OCI-LY3 (cell line): ENCODE measurements at regions not wholly inside any gene's neighbourhood (a gene's known extent, or its start where the extent isn't known, plus 50 kb on each side); places are given as distances from the start of the nearest gene placed in this dataset.
"Not testable (repeated sequence)": the region's sequence is repeated elsewhere in the genome, so short reads cannot be mapped to it uniquely, and the experiment has no call there.

Experiments used
- H2AFZ ChIP-seq: fragments of 200-600, 300-600 bp; shearing (Covaris generic); 2 replicates; pipeline ENCODE4 v1.6.0; 2014; ENCODE audit warnings: antibody characterized with exemption, low read depth, low read length
- H3K27ac ChIP-seq: fragments of 200-600, 300-600 bp; sonication (generic); 2 replicates; pipeline ENCODE4 v1.5.1; 2014; ENCODE audit warnings: mild to moderate bottlenecking, low read length, moderate library complexity, mixed read lengths
- H3K27me3 ChIP-seq: fragments of 200-600, 300-600 bp; sonication (generic); 2 replicates; pipeline ENCODE4 v1.6.1; 2014; ENCODE audit warnings: low read depth, low read length, mixed read lengths
- H3K36me3 ChIP-seq: fragments of 200-600, 300-600 bp; sonication (generic); replicated peaks from 2 replicates; pipeline ENCODE3; 2014; ENCODE audit warnings: low read depth, low read length, mixed read lengths
- H3K4me1 ChIP-seq: fragments of 300-600, 200-600 bp; sonication (generic); 2 replicates; pipeline ENCODE4 v1.6.1; 2014; ENCODE audit warnings: low read length, mixed read lengths
- H3K4me2 ChIP-seq: fragments of 200-600, 300-600 bp; sonication (generic); 2 replicates; pipeline ENCODE4 v1.6.1; 2014; ENCODE audit warnings: low read length, mixed read lengths
- H3K4me3 ChIP-seq: fragments of 300-600, 200-600 bp; sonication (generic); 2 replicates; pipeline ENCODE4 v1.5.1; 2014; ENCODE audit warnings: antibody characterized with exemption, mild to moderate bottlenecking, low read length, moderate library complexity
- H3K79me2 ChIP-seq: fragments of 300-600, 200-600 bp; shearing (Covaris generic); 2 replicates; pipeline ENCODE4 v1.6.1; 2014; ENCODE audit warnings: mild to moderate bottlenecking, low read length, mixed read lengths
- H3K9ac ChIP-seq: fragments of 300-600, 200-600 bp; shearing (Covaris generic); 2 replicates; pipeline ENCODE4 v1.6.0; 2014; ENCODE audit warnings: mild to moderate bottlenecking, low read length, moderate library complexity
- H3K9me3 ChIP-seq: fragments of 200-600, 300-600 bp; shearing (Covaris generic); 2 replicates; pipeline ENCODE4 v1.6.1; 2014; ENCODE audit warnings: low read length, mixed read lengths; ENCODE audit not compliant: insufficient read depth
- H4K20me1 ChIP-seq: fragments of 200-600, 300-600 bp; sonication (generic); 2 replicates; pipeline ENCODE4 v1.6.1; 2016; ENCODE audit warnings: low read length, mixed read lengths; ENCODE audit not compliant: insufficient read depth
- EZH2phosphoT487 ChIP-seq: fragments of 200-600 bp; shearing (Covaris generic); IDR thresholded peaks from 2 replicates; pipeline ENCODE4 v1.6.1; 2018; ENCODE audit warnings: antibody characterized with exemption, mixed run types, low read depth
- TF ChIP-seq, protein P1 (sequence below): fragments of 200-600, 300-600 bp; sonication (generic); IDR thresholded peaks from 2 replicates; pipeline ENCODE4 v1.5.1; 2014; ENCODE audit warnings: antibody characterized with exemption, low read length, low read depth

GRCh38 chr5:66378407-66378806 is 217.8 kb upstream of the MAST4 start:
- H3K36me3 ChIP-seq = no peaks in the 10 kb centered on the region
- no peak overlapping the region for H3K4me3 ChIP-seq
- H3K4me2 ChIP-seq = no peak overlapping the region
- H3K9me3 ChIP-seq = no peaks in the 10 kb centered on the region
- TF ChIP-seq EZH2phosphoT487 = no peak
- TF ChIP-seq, protein P1, sequence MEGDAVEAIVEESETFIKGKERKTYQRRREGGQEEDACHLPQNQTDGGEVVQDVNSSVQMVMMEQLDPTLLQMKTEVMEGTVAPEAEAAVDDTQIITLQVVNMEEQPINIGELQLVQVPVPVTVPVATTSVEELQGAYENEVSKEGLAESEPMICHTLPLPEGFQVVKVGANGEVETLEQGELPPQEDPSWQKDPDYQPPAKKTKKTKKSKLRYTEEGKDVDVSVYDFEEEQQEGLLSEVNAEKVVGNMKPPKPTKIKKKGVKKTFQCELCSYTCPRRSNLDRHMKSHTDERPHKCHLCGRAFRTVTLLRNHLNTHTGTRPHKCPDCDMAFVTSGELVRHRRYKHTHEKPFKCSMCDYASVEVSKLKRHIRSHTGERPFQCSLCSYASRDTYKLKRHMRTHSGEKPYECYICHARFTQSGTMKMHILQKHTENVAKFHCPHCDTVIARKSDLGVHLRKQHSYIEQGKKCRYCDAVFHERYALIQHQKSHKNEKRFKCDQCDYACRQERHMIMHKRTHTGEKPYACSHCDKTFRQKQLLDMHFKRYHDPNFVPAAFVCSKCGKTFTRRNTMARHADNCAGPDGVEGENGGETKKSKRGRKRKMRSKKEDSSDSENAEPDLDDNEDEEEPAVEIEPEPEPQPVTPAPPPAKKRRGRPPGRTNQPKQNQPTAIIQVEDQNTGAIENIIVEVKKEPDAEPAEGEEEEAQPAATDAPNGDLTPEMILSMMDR = no peak
- no peaks in the 10 kb centered on the region for H3K79me2 ChIP-seq
- H4K20me1 ChIP-seq = no peaks in the 10 kb centered on the region
- no peaks in the 10 kb centered on the region for H3K27me3 ChIP-seq
- no peak overlapping the region for H3K9ac ChIP-seq
- no peak overlapping the region for H2AFZ ChIP-seq
- no peak overlapping the region for H3K27ac ChIP-seq
- no peaks in the 10 kb centered on the region for H3K4me1 ChIP-seq

- Histone ChIP-seq H3K36me3 (no peaks in the 10 kb centered on the region), H3K27ac (no peak overlapping the region), H3K4me3 (no peak overlapping the region), H3K9me3 (no peaks in the 10 kb centered on the region), H3K4me1 (no peaks in the 10 kb centered on the region), H3K79me2 (no peaks in the 10 kb centered on the region), H4K20me1 (no peaks in the 10 kb centered on the region), H3K27me3 (no peaks in the 10 kb centered on the region), H3K9ac (no peak overlapping the region), H2AFZ (no peak overlapping the region), H3K4me2 (no peak overlapping the region)
- TF ChIP-seq EZH2phosphoT487 = no peak
- TF ChIP-seq, protein P1 = no peak
These were observed 214.0 kb upstream of the MAST4 start for GRCh38 chr5:66382152-66382551.

DNA sequence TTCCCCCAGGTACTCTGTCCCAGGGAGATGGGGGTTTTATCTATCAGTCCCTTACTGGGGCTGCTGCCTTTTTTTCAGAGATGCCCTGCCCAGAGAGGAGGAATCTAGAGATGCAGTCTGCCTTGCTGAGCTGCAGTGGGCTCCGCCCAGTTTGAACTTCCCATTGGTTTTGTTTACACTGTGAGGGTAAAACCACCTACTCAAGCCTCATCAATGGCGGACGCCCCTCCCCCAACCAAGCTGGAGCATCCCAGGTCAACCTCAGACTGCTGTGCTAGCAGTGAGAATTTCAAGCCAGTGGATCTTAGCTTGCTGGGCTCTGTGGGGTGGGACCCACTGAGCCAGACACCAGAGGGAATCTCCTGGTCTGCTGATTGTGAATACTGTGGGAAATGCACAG is 191.0 kb upstream of the MAST4 start:
- H3K36me3 ChIP-seq, H3K27me3 ChIP-seq, H3K9me3 ChIP-seq, H3K4me2 ChIP-seq, H4K20me1 ChIP-seq, H3K79me2 ChIP-seq, H3K4me3 ChIP-seq, H3K4me1 ChIP-seq, H2AFZ ChIP-seq, H3K9ac ChIP-seq, H3K27ac ChIP-seq: not testable (repeated sequence)

- Histone ChIP-seq H3K27ac (no peak overlapping the region), H3K9ac (no peak overlapping the region), H3K9me3 (no peaks in the 10 kb centered on the region), H3K36me3 (no peaks in the 10 kb centered on the region), H2AFZ (no peak overlapping the region), H3K4me3 (no peak overlapping the region), H3K4me2 (no peak overlapping the region), H3K4me1 (no peaks in the 10 kb centered on the region), H4K20me1 (no peaks in the 10 kb centered on the region), H3K79me2 (no peaks in the 10 kb centered on the region), H3K27me3 (no peaks in the 10 kb centered on the region)
- TF ChIP-seq, protein P1 = no peak
- TF ChIP-seq EZH2phosphoT487 = no peak
These were observed 189.3 kb upstream of the MAST4 start for GRCh38 chr5:66406761-66407336.

- TF ChIP-seq, protein P1 = no peak
- no peak for TF ChIP-seq EZH2phosphoT487
- Histone ChIP-seq H3K9ac (no peak overlapping the region), H2AFZ (no peak overlapping the region), H3K79me2 (no peaks in the 10 kb centered on the region), H3K27ac (no peak overlapping the region), H3K36me3 (no peaks in the 10 kb centered on the region), H4K20me1 (no peaks in the 10 kb centered on the region), H3K4me2 (no peak overlapping the region), H3K27me3 (no peaks in the 10 kb centered on the region), H3K4me3 (no peak overlapping the region), H3K4me1 (no peaks in the 10 kb centered on the region), H3K9me3 (no peaks in the 10 kb centered on the region)
These were observed 188.4 kb upstream of the MAST4 start for GRCh38 chr5:66407765-66408164.
